ENCODE measurements at regions not wholly inside any gene's neighbourhood (a gene's known extent, or its start where the extent isn't known, plus 50 kb on each side); places are given as distances from the start of the nearest gene placed in this dataset.
"Not testable (repeated sequence)": the region's sequence is repeated elsewhere in the genome, so short reads cannot be mapped to it uniquely, and the experiment has no call there.

- DNase-seq (ENCODE audit: low read depth), result no peak
Measured at GRCh38 chr2:210861038-210861665, 304.8 kb downstream of the CPS1 start.

- no peak for DNase-seq (ENCODE audit: low read depth)
Measured at GRCh38 chr2:210862283-210863065, 306.1 kb downstream of the CPS1 start.

- DNase-seq (ENCODE audit: low read depth), result no peak
Measured at GRCh38 chr2:210863283-210863682, 306.9 kb downstream of the CPS1 start.

GRCh38 chr2:210871566-210871965, 315.2 kb downstream of the CPS1 start:
- DNase-seq (ENCODE audit: low read depth), result not testable (repeated sequence)

- DNase-seq (ENCODE audit: low read depth), result no peak
Measured at GRCh38 chr2:210873631-210874030, 317.2 kb downstream of the CPS1 start.

GRCh38 chr2:210884227-210884626, 327.8 kb downstream of the CPS1 start:
- DNase-seq (ENCODE audit: low read depth), result no peak

GRCh38 chr2:210888035-210888434, 331.6 kb downstream of the CPS1 start:
- DNase-seq (ENCODE audit: low read depth), result no peak

GRCh38 chr2:210895132-210895531, 338.7 kb downstream of the CPS1 start:
- DNase-seq (ENCODE audit: low read depth), result no peak

GRCh38 chr2:210899131-210899530, 342.7 kb downstream of the CPS1 start:
- DNase-seq (ENCODE audit: low read depth), result no peak

- no peak for DNase-seq (ENCODE audit: low read depth)
Measured at GRCh38 chr2:210901326-210901725, 344.9 kb downstream of the CPS1 start.

- no peak for DNase-seq (ENCODE audit: low read depth)
Measured at GRCh38 chr2:210912779-210913178, 356.4 kb downstream of the CPS1 start.

GRCh38 chr2:210913461-210913860, 357.1 kb downstream of the CPS1 start:
- no peak for DNase-seq (ENCODE audit: low read depth)

- DNase-seq (ENCODE audit: low read depth), result no peak
Measured at GRCh38 chr2:210915912-210916311, 359.5 kb downstream of the CPS1 start.

GRCh38 chr2:210917465-210917864, 361.1 kb downstream of the CPS1 start:
- DNase-seq (ENCODE audit: low read depth), result no peak

- DNase-seq (ENCODE audit: low read depth), result no peak
Measured at GRCh38 chr2:210919128-210919527, 362.7 kb downstream of the CPS1 start.

GRCh38 chr2:210922419-210922818, 366.0 kb downstream of the CPS1 start:
- no peak for DNase-seq (ENCODE audit: low read depth)

GRCh38 chr2:210928714-210929113, 372.3 kb downstream of the CPS1 start:
- no peak for DNase-seq (ENCODE audit: low read depth)

- DNase-seq (ENCODE audit: low read depth), result no peak
Measured at GRCh38 chr2:210938228-210938627, 381.8 kb downstream of the CPS1 start.

GRCh38 chr2:210946395-210946794, 390.0 kb downstream of the CPS1 start:
- no peak for DNase-seq (ENCODE audit: low read depth)

- not testable (repeated sequence) for DNase-seq (ENCODE audit: low read depth)
Measured at GRCh38 chr2:210950434-210951060, 394.1 kb downstream of the CPS1 start.

- DNase-seq (ENCODE audit: low read depth), result no peak
Measured at GRCh38 chr2:210954386-210954907, 398.0 kb downstream of the CPS1 start.

- no peak for DNase-seq (ENCODE audit: low read depth)
Measured at GRCh38 chr2:210955591-210955990, 399.2 kb downstream of the CPS1 start.

- DNase-seq (ENCODE audit: low read depth), result no peak
Measured at GRCh38 chr2:210956101-210956500, 399.7 kb downstream of the CPS1 start.
